GM10248 (cell line): ENCODE measurements at regions not wholly inside any gene's neighbourhood (a gene's known extent, or its start where the extent isn't known, plus 50 kb on each side); places are given as distances from the start of the nearest gene placed in this dataset.

Experiments used
- CTCF ChIA-PET: fragments of 300-600 bp; sonication (Branson Sonifier 250); formaldehyde crosslinking; extraction: SDS; loops from one replicate; lab custom pipeline; 2021; ENCODE audit warnings: antibody characterized with exemption; lab: Yijun Ruan, JAX
- POLR2A ChIA-PET: fragments of 350-650 bp; sonication (Branson Sonifier 250); formaldehyde crosslinking; extraction: SDS; loops from one replicate; lab custom pipeline; 2020; ENCODE audit warnings: antibody characterized with exemption; lab: Yijun Ruan, JAX
- DNase-seq: peaks from one replicate; pipeline ENCODE4 v3.0.0; 2012; ENCODE audit errors: extremely low spot score
- TF ChIP-seq, protein P1 (sequence below): IDR thresholded peaks from 2 replicates; pipeline ENCODE4 v1.5.1; 2012; ENCODE audit warnings: mild to moderate bottlenecking, low read depth; ENCODE audit errors: extremely low read depth, missing control alignments, control extremely low read depth

DNA sequence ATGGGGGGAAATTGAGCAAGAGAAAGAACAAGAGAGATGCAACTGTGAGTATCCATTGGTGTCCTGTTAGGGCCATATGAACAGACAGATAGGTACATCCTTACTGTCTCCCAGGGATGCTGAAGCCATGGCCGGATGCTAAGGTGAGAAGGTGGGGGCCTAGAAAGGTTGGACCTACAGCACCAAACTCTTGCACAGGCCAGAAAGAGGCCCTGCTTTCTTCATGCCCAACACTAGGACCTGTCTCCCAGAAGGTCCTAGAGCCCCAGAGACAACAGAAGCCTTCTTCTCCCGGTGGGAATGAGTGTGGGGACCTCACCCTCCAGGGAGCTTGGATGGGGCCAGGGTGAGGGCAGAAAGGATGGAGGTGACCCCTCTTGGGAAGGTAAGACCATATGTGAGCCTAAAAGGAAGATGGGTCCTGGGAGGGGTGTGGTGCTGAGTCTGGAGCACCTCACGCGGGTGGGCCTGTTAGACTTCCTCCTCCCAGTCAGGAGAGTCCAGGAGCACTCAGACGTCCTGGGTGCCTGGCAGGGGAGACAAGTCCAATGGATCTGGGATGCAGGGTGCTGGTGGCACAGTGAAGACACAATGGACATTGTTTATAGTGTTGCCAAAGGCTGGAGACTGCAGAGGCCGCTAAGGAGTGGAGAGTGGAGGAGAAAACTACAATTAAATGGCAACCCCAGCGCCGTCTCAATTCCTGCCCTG is 265.3 kb downstream of the CYP26B1 start:
- TF ChIP-seq, protein P1, sequence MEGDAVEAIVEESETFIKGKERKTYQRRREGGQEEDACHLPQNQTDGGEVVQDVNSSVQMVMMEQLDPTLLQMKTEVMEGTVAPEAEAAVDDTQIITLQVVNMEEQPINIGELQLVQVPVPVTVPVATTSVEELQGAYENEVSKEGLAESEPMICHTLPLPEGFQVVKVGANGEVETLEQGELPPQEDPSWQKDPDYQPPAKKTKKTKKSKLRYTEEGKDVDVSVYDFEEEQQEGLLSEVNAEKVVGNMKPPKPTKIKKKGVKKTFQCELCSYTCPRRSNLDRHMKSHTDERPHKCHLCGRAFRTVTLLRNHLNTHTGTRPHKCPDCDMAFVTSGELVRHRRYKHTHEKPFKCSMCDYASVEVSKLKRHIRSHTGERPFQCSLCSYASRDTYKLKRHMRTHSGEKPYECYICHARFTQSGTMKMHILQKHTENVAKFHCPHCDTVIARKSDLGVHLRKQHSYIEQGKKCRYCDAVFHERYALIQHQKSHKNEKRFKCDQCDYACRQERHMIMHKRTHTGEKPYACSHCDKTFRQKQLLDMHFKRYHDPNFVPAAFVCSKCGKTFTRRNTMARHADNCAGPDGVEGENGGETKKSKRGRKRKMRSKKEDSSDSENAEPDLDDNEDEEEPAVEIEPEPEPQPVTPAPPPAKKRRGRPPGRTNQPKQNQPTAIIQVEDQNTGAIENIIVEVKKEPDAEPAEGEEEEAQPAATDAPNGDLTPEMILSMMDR: no peak
- ChIA-PET CTCF (interaction anchor here (0.9 kb wide), 1 partner anchor 42 kb away, joined by 3 read pairs; no protein-coding TSS in a partner anchor), POLR2A (no interaction called here)
- no peak for DNase-seq

DNA sequence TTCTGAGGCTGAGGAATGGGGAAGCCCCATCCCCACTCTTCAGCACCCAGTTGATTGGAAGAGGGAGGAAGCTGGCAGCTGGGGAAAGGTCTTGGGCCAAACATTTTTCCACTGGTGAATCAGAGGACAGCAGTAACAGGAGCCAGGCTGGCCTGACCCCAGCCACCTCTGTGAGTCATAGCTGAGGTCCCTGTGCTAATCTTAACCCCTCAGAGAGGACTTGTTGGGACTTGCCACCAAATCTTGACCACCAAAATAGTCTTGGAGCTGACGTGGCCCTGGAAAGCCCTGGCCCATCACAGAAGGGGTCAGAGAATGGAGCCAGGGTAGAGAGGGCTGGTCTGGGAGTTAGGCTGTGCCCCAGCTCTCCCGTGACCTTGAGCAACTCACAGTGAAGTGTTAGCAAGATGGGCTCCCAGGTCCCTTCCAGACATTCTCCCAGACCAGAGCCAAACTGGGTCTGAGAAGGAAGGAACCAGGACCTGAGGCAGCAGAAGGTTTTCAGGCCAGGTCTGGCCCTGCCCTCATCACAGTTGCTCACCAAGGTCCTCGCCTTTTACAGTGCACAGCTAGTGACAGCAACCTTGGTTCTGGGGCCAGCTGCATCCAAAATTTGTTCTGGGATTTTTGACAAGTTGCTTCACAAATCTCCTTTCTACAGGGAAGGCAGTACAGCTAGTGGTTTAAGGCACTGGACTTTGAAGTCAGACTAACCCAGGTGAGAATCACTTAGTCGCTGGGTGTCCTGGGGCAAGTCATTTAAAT is 266.6 kb downstream of the CYP26B1 start:
- POLR2A ChIA-PET: no interaction called here
- CTCF ChIA-PET: no interaction called here
- TF ChIP-seq, protein P1: no peak
- DNase-seq: no peak

DNA sequence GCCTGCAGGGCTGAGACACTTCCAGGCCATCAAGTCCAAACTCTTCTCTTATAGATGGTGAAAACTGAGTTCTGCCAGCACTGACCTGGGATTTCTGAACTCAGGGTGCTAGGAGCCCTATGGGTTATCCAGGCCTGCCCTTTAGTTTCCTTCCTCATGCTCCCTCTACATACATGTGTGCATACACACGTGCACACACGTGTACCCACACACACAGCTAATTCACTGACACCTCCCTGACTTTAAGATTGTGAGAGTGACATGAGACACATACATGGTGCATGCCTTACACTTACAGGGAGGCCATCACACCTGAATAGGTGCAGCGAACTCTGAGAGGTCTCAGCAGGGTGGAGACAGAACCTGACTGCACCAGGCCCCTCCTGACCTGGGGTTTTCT is 267.4 kb downstream of the CYP26B1 start:
- DNase-seq: no peak
- POLR2A ChIA-PET: no interaction called here
- CTCF ChIA-PET: no interaction called here
- TF ChIP-seq, protein P1: no peak

DNA sequence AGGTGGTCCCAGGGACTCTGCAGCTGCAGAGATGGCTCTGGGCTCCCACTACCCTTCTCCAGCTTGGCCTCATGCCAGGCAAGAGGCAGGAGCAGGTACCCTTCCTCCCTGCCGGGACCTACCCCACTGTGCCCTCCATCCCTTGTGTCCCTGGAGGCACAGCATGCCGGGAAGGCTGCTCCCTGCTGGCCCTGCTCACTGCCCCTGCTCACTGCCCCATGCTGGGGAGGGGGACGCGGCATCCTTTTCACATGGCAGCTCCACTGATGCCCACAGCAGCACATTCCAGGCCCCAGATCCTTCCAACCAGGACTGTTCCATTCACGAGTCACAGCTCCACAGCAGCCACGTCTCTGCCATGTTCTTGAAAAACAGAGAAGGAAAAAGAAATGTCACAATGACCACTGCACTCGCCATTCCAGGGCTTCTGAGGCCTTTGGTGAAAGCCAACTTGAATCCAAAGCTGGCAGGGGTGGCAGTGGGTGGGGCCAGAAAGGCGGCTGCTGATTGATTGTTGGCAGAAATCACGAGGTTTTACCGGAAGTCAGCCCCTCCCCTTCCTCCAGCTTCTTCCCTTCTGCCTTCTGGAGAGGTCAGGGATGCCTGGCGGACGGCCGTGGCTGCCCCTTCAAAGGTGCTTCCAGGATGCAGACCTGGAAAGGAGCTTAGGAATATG is 268.0 kb downstream of the CYP26B1 start:
- CTCF ChIA-PET: no interaction called here
- DNase-seq: no peak
- TF ChIP-seq, protein P1: no peak
- POLR2A ChIA-PET: no interaction called here

DNA sequence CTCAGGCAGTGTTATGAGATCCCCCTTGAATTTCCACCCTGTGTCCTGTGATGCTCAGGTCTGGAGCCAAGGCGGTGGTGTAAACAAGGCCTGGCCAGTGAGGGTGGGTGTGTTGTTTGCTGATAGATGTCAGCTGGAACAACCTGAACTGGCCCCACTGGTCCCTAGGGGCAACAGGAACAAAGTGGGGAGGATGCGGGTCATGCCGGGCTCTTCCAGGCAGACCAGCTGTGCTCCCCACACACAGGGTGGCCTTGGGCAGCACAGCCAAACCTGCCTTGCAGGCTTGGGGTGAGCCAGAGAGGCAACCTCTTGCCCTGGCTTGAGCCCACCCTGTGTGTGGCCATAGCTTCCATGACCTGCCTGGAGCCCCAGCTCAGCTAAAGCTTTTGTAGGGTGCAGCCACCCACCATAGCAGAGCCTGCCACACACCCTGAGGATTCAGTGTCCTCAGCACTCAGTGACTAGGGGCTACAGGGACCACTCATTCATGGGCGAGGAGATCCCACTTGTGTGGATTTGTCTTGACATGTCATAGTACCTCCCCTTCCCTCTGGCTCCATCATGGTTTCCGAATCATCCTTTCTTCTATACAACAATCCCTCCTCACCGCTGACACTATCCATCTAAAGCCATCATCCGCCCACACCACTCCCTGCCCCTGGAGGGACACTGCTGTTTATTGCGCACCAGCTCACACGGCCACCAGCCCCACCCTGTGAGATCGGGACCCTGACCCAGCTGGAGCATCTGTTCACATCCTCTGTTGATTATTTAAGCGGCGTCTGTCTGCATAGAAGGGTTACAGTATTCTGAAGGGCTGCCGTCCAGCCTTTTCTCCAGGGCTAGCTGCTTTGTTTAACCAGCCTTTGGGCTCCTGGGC is 268.8 kb downstream of the CYP26B1 start:
- ChIA-PET POLR2A (no interaction called here), CTCF (no interaction called here)
- no peak for DNase-seq
- TF ChIP-seq, protein P1: no peak
